ENCODE measurements at regions not wholly inside any gene's neighbourhood (a gene's known extent, or its start where the extent isn't known, plus 50 kb on each side); places are given as distances from the start of the nearest gene placed in this dataset.
"Not testable (repeated sequence)": the region's sequence is repeated elsewhere in the genome, so short reads cannot be mapped to it uniquely, and the experiment has no call there.

DNA sequence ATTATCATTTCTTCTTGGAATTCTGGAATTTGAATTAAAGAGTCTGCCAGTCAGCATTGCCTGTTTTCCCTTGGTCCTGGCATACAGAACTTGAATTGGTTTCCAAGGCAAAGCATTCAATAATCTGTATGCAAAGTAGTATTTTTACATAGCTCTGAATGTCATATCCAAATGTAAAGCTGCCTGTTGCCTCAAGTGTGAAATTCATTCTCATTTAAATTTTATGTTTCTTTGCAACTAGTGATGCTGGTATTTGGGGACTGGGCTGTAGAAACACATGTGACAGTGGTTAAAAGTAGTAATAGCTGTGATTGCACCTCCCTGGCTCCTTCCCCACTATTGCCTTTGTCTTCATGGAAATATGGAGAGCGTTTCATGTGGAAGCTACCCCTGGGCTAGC lies 743.9 kb upstream of the GOLIM4 start:
- no peak for DNase-seq

DNA sequence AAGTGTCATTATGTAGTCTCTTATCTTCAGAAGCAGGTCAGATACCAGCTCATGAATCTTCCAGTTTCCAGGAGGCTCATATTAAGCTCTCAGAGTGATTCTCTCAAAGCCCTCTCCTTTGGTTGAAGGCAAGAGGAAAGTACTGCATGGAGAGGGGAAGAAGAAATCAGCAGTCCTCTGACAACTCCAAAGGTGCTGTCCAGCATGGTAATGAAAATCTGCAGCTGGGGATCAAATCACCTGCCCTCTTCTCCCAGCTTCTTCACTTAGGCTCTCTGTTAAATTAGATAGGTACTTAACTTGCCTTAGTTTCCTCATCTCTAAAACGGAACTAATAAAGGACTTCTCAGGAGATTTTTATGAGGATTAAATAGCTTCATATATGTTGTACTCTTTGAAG lies 738.8 kb upstream of the GOLIM4 start:
- DNase-seq: no peak

DNA sequence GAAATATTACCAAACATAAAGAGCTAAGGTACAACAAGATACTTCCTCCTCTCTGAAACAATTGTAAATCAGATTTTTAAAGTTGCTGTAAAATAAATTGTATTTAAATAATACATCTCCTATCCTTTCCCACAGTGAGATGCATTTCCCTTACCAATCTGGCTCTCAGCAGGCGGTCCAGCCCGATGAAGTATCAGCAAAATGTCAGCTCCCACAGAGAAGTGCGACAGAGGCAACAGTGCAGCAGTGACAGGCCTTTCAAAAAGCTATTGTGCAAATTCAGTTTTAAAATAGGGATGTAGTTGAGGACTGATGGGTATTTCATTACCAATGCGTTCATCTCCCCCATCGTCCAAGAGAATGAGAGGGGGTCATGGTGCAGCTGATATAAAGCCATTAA lies 733.2 kb upstream of the GOLIM4 start:
- no peak for DNase-seq

DNA sequence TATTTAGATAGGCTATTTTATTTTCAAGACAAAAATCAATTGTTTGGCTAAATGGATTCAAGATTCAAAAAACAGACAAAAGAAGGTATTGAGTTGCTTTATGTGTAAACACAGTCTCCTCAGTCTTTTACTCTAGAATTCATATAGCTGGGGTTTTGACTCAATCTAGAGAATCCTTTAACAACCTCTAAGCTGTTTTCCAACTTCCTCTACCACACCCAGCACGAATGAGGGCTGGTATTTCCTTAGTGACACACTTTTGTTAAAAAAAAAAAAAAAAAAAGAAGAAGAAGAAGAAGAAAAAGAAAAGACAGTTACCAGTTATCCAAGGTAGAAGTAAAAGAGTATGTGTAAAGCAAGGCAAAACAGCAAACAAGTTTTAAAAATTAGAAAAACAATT lies 732.8 kb upstream of the GOLIM4 start:
- no peak for DNase-seq

DNA sequence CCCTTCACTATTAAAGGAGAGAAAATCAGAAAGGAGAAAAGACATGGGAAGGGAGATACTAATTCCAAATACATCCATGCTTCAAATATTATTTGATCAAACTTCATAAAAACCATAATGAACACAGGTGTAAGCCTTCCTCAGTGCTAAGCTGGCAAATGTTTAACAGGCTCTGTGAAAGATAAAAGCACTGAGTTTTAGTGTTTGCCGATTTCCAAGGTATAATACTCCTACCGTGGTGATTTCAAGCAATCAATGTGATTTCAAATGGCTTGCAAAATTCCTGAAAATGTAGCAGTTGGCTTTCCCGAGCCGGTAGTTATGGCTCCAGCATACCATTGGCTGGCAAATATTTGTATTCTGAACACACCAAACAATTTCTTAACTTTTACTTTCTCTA lies 732.3 kb upstream of the GOLIM4 start:
- no peak for DNase-seq

DNA sequence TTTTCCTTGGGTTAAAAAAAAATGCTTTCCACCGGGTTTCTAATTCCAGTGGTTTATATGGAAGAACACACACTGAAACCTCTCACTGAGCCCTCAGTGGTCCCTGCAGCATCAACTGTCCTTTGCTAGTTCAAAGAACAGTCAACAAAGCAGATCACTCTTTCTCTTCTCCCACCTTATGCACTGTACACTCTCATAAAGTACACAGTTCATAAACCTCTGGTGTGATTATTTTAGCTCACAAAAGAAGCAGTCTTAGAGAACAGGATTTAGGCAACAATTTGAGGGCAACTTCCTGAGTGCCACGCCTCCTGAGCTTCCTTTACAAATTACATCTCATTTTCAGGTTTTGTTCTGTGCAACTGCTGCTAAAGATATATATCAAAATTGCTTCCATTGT lies 728.4 kb upstream of the GOLIM4 start:
- no peak for DNase-seq

DNA sequence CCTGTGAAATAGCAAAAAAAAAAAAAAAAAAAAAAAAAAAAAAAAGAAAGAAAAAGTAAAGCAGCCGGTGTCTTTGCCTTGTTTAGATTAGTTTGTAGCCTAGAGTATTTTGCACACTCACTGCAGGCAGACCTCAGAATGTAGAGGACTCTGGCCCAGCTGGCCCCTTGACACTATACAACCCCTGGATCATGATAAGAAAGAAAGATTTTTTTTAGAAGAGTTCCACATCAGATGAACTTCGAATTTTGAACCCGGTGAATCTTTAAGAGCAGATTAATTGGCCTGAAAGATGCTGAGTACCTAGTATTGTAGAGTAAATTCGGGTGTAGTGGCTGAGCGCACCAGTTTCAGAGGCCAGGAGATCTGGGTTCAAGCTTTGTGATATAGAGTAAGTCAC lies 727.7 kb upstream of the GOLIM4 start:
- DNase-seq: no peak

DNA sequence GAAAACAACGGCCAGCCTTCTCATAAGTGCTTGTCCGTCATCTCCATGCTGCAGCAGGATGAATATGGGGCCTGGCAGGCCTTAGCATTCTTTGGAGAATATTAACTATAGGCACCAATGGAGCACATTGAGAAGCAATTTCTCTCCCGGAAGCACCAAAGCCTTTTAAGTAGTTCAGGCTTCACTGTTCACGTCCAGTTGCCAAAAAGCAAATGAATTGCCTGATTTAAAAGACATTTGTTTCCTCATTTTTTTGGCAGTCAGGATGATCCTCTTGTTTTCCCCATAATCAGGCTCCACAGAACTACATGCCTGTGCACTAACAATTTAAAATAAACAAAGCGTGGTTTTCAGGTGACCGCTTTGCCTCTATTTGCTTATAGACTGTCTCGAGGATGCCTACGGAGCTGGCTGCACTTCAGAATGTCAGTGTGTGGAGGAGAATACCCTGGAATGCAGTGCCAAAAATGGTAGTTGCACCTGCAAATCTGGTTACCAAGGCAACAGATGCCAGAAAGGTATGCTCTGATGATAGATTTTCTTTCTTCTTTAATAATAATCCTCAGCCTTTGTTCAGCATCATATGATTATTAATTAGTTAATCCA lies 725.2 kb upstream of the GOLIM4 start:
- DNase-seq: no peak

DNA sequence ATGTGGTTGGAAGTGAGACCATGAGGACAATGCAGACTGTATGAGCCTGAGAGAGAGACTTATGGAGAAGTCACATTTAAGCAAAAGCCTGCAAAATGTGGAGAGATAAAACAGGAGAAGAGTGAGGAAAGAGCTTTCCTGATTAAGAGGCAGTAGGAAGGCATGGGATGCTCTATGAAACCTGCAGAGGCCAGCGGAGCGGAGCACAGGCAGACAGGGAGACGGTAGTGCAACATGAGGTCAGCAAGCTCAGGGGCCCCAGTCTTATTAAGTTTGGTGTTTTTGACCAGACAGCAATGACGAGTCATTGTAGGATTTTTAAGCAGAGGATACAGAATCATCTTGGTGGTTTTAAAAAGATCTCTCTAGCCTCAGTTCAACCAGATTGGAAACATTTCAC lies 721.5 kb upstream of the GOLIM4 start:
- no peak for DNase-seq

DNA sequence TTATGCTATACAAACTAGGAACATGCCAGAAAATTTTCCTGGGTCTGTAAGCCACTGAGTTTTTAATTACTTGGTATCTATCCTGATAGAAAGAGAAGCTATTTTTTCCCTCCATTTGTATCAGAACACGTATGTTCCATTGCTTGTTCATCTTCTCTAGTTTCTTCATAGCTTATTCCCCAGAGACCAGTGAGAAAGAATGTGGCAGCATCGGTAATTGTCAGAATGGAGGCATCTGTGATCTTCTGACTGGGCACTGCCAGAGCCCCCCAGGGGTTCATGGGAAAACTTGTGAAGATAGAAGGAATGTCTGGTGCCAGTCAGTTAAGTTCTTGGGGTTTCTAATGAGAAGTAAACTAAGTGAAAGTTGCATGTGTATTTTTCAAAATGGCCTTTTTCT lies 720.2 kb upstream of the GOLIM4 start:
- no peak for DNase-seq

DNA sequence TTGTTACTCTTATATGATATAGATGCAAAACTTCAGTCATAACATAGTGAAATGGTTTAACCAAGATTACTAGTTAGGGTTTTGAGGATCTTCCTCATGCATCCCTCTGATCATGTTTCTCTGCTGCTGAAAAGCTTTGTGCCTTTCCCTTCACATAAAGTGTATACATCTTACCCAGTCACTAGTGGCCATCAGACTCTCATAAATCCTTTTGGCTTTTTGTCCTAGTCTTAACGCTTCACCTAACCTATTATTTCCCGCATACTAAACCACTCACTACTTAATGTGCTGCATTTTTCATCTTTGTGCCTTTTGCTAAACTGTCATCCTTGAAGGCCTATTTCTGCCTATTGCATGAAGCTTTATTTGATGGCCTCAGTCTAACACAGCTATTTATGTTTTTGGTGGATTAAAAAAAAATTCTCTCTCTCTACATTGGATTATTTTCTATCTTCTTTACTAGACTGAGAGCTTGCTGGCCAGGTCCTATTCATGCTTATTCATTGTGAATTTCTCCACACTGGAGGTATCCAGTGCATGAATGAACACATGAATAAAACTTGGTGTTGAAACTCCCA lies 717.6 kb upstream of the GOLIM4 start:
- no peak for DNase-seq

DNA sequence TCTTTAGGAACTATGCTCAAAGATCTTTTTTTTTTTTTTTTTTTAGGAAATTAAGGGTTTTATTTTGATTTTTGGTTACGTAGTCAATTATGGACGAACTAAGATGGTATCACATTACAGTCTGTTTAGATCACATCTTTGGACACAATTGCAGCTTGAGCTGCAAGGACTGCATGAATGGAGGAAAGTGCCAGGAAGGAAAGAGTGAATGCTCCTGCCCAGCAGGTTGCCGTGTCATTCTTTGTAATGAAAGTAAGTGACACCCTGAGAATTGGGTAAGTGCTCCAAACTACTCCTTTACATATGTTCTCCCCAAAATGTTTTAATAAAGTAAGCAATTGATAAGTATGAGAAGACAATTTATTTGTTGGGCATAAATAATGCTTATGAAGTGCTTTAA lies 716.5 kb upstream of the GOLIM4 start:
- no peak for DNase-seq

DNA sequence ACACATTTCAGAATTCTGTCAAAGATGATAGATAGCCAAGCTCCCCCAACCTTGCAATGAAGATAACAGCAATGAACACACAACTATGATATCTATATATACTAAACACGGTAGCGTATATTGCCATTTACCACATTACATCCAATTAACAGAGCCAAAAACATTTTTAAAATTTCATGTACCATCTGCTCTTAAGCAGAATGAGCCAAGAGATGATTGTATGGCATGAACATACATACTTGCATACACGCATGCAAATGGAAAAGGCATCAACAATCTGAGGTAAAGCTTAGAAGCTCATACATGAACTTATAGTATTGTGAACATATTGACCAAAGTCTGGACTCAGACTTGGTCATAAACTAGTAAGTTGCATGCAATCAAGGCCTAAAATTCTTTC lies 712.9 kb upstream of the GOLIM4 start:
- DNase-seq: no peak

DNA sequence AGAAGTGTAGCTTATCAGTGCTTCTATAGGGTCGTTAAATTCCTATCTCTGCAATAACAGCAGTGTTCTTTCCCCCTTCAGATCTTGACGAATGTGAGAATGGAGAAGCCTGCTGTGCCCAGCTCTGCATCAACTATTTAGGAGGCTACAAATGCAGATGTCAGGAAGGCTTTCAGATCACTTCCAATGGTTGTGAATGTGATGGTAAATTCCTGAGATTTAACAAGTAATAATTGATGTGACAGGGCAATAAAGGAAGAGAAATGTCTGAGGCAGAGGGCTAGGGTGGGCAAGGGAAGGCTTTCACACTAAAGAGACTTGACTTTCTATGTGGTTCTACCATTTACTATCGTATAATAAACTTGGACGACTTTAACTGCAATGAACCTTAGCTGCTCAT lies 711.7 kb upstream of the GOLIM4 start:
- no peak for DNase-seq

DNA sequence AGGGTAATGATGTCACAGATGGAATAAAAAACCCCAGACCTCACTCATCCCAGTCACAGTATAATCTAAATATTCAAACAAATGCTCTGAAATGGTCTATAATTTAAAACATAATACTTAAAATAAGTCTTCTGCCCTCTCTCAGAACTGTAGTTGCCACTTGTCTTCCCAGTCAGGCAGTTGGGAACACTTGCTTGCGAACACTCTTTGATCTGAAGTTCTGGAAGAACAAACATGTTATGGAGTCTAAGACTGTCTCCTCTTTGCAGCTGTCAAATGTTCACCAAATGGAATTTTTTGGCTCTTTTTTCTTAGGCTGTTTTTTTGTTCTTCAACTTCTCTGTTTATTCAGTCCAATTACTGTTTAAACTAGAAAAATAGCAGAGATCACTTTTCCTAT lies 711.1 kb upstream of the GOLIM4 start:
- DNase-seq: no peak

DNA sequence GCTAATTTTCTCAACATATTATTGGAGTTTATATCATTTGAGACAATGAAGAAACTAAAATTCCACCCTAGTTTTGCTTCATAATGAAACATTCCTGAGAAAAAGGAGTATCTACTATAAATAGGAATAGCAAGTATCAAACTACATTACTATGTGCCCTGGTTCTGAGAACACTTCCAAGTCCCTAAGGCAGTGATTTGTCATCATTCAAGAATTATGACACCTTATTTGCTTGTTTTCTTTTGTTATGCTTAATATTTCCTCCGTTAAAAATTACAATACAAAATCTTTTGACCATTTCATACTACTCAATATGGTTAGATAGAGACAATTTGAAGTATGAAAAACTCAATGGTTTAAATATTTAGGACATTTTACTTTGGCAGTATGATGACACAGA lies 707.8 kb upstream of the GOLIM4 start:
- DNase-seq: no peak

DNA sequence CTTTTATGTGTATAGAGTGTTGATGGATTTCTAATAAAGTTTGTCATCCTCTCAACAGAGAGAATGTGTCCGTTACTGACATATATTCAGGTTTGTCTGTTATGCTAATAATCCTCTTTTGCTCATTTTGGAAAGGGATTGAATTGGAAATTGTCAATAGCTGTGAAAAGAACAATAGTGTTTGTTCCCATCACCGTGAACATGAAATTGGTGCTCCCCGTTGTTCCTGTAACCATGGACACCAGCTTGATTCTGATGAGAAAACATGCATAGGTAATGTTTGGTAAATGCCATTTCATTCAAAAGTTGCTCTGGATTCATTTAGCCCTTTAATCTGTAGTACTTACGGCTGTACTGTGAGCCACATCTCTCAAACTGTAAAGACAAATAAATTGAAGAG lies 707.0 kb upstream of the GOLIM4 start:
- DNase-seq: no peak

DNA sequence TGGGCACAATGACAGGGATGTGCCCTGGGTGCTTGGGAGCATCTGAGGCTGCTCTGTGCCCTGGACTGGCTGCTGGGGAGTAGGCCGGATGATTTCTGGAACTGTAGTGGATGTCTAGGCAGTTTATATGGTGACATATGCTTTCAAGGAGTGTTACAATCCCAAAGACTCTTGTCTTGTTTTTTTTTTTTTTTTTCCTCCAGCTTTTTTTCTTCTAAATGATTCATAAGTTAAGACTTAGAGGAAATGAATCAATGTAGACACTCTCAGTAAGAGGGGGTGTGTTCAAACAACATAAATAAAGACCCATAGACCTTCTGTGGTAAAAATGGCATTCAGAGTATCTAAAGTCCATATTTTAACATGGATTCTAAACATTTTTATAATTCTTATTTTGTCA lies 706.1 kb upstream of the GOLIM4 start:
- DNase-seq: no peak

DNA sequence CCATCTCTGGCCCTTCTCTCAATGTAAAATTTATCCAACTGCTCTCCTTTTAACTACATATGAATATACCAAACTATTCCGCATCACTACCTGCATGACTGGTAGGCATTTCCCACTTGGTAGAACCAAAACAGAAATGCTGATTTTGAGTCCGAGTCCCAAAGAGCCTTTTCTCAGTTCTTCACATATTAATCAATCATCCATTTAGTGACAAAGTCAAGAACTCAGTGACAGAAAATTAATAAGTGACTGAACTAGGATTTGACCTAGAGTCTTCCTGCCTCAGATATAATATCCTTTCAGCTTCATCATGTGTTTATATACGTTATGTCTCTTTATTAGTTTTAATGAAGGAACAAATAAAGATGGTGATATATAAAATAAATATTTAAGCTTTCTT lies 700.6 kb upstream of the GOLIM4 start:
- no peak for DNase-seq

DNA sequence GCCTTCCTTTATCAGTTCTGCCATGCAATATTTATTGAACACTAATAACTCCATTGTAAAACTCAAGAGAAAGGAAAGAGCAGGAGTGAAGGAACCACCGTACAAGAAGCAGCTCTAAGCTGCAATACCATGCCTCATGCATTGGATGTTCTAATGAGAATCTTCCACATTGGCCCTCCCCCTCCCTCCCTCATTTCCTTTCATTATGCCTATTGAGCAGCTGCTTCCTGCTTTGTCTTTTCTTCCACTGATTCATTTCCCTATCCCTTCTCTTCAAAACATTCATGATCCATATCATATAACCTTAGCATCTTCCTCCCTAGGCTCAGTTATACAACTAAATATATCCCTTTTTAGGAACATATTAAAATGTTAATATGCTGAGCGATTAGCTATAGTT lies 698.7 kb upstream of the GOLIM4 start:
- DNase-seq: no peak

DNA sequence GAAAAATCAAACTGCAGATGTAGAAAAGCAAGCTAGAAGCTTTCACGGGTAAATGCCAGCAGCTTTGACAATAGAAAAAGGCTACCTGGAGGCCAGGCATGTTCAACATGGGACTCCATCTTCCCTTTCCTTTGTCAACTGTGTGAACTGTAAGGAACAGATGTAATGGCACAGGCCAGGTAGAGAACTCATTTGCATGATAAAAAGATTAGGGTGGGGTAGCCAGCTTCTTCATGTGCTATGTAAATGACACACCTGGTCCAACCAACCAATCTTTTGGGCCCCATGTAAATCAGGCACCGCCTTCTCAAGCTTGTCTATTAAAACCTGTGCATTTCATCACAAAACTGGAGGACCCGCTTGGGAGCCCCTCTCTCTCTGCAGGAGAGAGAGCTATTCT lies 686.5 kb upstream of the GOLIM4 start:
- no peak for DNase-seq

DNA sequence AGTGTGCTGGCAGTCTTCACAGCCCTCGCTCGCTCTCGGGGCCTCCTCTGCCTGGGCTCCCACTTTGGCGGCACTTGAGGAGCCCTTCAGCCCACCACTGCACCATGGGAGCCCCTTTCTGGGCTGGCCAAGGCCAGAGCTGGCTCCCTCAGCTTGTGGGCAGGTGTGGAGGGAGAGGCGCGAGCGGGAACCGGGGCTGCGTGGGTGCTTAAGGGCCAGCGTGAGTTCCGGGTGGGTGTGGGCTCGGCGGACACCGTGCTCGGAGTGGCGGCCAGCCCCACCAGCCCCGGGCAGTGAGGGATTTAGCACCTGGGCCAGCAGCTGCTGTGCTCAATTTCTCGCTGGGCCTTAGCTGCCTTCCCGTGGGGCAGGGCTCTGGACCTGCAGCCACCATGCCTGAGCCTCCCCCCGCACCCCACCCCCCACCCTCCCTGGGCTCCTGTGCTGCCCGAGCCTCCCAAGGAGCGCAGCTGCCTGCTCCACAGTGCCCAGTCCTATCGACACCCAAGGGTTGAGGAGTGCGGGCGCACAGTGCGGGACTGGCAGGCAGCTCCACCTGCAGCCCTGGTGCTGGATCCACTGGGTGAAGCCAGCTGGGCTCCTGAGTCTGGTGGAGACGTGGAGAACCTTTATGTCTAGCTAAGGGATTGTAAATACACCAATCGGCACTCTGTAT lies 684.4 kb upstream of the GOLIM4 start:
- not testable (repeated sequence) for DNase-seq

DNA sequence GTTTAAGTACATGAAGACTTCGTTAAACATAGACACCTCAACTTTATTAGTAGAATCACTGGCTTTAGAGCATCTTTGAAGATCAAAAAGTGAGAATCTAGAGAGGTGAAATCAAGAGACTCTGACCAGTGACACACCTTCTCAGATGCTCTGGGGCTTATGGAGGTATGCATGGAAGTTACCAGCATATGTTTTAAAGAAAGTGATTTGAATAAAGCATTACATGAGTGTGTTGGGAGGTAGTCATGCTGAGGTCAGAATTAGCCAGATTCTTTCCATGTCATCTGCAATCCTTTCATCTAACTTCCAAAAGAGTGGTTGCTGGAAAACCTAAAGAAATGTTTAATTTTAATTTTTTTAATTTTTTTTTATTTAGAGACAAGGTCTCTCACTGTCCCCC lies 658.0 kb upstream of the GOLIM4 start:
- DNase-seq: no peak

DNA sequence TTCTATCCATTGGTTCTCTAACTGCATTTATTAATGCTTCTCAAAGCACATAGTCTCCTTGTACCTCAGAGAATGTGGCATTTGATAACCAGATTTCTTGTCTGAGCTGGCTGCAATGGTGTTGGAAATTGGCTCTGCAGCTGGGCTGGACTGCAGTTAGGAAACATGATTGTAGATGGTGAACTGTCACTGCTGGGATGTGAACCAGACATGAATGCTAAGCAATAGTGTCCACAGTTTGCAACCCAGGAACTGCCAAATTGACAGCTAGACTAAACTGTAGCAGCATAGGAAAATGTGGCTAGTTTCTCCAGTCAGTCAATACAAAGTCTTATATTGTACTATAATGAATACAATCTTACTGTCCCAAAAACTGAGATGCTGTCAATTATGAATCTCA lies 656.6 kb upstream of the GOLIM4 start:
- no peak for DNase-seq

DNA sequence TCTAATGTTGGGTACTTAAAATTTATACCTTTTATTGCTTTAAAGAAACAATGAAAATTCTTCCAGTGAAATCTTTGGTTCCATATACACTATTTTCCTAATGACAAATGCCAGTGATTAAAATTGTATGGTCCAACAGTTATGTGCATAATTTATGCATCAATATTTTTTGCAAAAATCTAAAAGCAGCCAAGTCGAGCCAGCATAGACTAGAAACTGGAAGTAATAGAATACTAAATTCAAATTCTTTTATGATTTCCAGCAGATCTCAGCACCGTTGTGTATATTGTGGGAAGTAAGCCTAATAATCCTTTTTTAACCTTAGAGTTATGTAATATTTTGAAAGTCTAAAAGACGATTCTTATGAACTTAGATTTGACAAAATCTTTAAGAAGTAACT lies 652.0 kb upstream of the GOLIM4 start:
- DNase-seq: no peak

Measured in GDM1 (cell line).